C1 segment of cervical spinal cord (tissue), 14 donors: ENCODE measurements at regions not wholly inside any gene's neighbourhood (a gene's known extent, or its start where the extent isn't known, plus 50 kb on each side); places are given as distances from the start of the nearest gene placed in this dataset.

Source experiments
- DNase-seq, 14 donors: peaks; one replicate each; lab custom pipeline; 2025; lab: John Stamatoyannopoulos, UW

- DNase-seq, result no peak
Measured at GRCh38 chr1:118247593-118247992, 62.6 kb upstream of the SPAG17 start.

- no peak for DNase-seq
Measured at GRCh38 chr1:118246646-118247045, 61.6 kb upstream of the SPAG17 start.

GRCh38 chr1:118244194-118244593, 59.2 kb upstream of the SPAG17 start:
- no peak for DNase-seq

- no peak for DNase-seq
Measured at GRCh38 chr1:118243269-118243668, 58.2 kb upstream of the SPAG17 start.
